ENCODE measurements at regions not wholly inside any gene's neighbourhood (a gene's known extent, or its start where the extent isn't known, plus 50 kb on each side); places are given as distances from the start of the nearest gene placed in this dataset.
"Not testable (repeated sequence)": the region's sequence is repeated elsewhere in the genome, so short reads cannot be mapped to it uniquely, and the experiment has no call there.

- CTCF ChIA-PET, result no interaction called here
- TF ChIP-seq CTCF (IDR thresholded peaks at IDR 0.05; ENCODE audit: control extremely low read depth, extremely low read depth, low read depth, missing control alignments), result no peak
- DNase-seq (ENCODE audit: extremely low spot score), result no peak
- POLR2A ChIA-PET, result no interaction called here
Measured at GRCh38 chr10:78338717-78339116, 305.1 kb downstream of the RPS24 start.

- ChIA-PET POLR2A (no interaction called here), CTCF (no interaction called here)
- TF ChIP-seq CTCF (IDR thresholded peaks at IDR 0.05; ENCODE audit: control extremely low read depth, extremely low read depth, low read depth, missing control alignments), result no peak
- no peak for DNase-seq (ENCODE audit: extremely low spot score)
Measured at GRCh38 chr10:78339251-78339650, 305.6 kb downstream of the RPS24 start.

- DNase-seq (ENCODE audit: extremely low spot score), result no peak
- ChIA-PET POLR2A (no interaction called here), CTCF (no interaction called here)
- TF ChIP-seq CTCF (IDR thresholded peaks at IDR 0.05; ENCODE audit: control extremely low read depth, extremely low read depth, low read depth, missing control alignments), result no peak
Measured at GRCh38 chr10:78341953-78342614, 308.4 kb downstream of the RPS24 start.

- CTCF ChIA-PET, result no interaction called here
- POLR2A ChIA-PET, result no interaction called here
- no peak for TF ChIP-seq CTCF (IDR thresholded peaks at IDR 0.05; ENCODE audit: control extremely low read depth, extremely low read depth, low read depth, missing control alignments)
- DNase-seq (ENCODE audit: extremely low spot score), result no peak
Measured at GRCh38 chr10:78342827-78343653, 309.4 kb downstream of the RPS24 start.

GRCh38 chr10:78344257-78344656 lies 310.6 kb downstream of the RPS24 start:
- POLR2A ChIA-PET; DNase-seq (ENCODE audit: extremely low spot score): not testable (repeated sequence)
- CTCF ChIA-PET, result interaction anchor here (1.2 kb wide), 1 partner anchor 14 kb away, joined by 3 read pairs; no protein-coding TSS in a partner anchor

DNA sequence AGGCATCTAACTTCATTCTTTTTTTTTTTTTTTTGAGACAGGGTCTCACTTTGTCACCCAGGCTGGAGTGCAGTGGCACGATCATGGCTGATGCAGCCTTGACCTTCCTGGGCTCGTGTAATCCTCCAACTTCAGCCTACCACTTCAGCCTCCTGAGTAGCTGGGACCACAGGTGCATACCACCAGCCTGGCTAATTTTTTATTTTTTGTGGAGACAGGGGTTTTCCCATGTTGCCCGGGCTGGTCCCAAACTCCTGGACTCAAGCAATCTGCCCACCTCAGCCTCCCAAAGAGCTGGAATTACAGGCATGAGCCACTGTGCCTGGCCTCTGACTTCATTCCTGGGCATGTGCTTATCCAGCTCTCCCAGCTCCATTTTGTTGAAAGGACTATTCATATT lies 311.9 kb downstream of the RPS24 start:
- DNase-seq (ENCODE audit: extremely low spot score); POLR2A ChIA-PET; CTCF ChIA-PET: not testable (repeated sequence)

DNA sequence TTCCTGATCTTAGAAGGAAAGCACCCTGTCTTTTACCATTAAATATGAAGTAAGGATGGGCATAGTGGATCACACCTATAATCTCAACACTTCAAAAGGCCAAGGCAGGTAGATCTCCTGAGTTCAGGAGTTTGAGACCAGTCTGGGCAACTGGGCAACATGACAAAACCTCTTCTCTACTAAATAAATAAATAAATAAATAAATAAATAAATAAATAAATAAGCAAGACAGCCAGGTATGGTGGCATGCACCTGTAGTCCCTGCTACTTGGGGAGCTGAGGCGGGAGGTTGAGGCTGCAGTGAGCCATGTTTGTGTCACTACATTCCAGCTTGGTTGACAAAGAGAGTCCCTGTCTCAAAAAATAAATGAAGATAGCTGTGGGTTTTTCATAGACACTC lies 313.1 kb downstream of the RPS24 start:
- no peak for DNase-seq (ENCODE audit: extremely low spot score)
- CTCF ChIA-PET, result no interaction called here

More for the DNA sequence above, 313.1 kb downstream of the RPS24 start:
- TF ChIP-seq CTCF (IDR thresholded peaks at IDR 0.05; ENCODE audit: control extremely low read depth, extremely low read depth, low read depth, missing control alignments), result no peak
- POLR2A ChIA-PET, result no interaction called here

Measured in GM10248 (cell line).